GM21529 (cell line): ENCODE measurements at regions not wholly inside any gene's neighbourhood (a gene's known extent, or its start where the extent isn't known, plus 50 kb on each side); places are given as distances from the start of the nearest gene placed in this dataset.
"Not testable (repeated sequence)": the region's sequence is repeated elsewhere in the genome, so short reads cannot be mapped to it uniquely, and the experiment has no call there.

Experiments used
- ATAC-seq: cut with Tn5 transposase; IDR thresholded peaks from one replicate; pipeline ENCODE4 v1.9.1; 2021; ENCODE audit not compliant: unreplicated experiment

DNA sequence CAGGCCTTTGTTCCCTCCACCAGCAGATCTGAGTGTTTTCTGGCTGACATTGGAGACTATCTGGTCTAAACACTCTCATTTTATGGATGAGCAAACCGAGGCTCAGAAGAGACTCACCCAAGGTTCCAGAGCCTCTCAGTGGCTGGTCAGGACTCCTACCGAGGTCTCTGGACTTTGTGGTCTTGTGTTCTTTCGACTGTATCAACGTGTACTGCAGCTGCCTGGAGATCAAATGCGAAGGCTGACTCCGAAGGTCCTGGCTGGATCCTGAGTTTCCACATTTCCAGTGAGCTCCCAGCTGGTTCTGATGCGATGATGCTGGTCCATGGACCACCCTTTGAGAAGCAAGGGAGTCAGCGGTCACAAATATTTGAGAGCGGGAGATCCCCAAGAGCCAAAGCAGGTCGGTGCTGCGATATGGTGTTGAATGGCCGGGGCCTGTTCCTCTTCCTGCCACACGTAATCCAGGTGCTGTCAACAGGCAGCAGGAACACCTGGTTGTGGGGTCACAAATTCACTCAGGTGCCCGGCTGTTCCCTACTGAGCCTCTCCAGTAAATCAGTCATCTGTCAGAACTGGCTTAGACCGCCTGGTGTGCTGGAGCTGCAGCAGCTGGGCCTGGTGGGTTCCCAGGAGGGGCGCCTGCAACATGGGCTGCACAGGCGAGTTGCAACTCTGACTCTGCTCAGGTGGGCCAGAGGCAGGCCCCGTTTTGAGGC lies 94.8 kb upstream of the USP24 start:
- no peak for ATAC-seq

DNA sequence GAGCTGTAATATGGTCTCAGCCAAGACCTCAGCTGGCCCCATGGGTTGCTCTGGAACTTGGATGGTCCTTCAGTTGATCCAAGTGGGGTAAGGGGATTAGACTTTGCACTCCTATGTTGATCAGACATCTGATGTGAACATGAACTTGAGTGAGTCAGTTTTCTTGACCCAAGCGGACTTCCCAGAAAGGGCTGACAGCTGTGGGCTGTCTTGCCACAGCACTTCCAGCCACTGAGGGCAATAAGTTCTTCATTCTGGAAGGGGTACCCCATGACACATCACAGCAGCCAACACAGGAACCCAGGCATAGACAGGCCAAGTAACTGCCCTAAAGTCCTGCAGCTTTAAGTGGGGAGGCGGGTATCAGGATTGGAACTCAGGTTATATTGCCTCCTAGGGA lies 93.9 kb upstream of the USP24 start:
- no peak for ATAC-seq

DNA sequence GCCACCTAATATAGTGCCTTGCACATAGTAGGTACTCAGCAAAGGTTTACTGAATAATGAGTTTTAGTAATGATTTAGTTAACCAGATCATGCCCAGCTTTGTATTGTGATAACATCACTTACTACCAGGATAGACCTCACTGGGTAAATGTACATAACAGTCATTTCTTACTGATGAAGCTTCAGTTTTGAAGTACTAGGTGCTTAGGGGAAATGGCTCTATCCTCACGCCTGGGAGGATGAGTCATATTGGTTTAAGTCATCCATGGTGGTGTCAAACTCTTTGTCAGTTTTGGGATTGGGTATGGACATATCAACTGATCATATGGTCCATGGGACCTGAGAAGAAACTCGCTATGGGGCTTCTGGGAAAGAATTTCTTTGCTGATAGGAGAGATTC lies 90.6 kb upstream of the USP24 start:
- no peak for ATAC-seq

DNA sequence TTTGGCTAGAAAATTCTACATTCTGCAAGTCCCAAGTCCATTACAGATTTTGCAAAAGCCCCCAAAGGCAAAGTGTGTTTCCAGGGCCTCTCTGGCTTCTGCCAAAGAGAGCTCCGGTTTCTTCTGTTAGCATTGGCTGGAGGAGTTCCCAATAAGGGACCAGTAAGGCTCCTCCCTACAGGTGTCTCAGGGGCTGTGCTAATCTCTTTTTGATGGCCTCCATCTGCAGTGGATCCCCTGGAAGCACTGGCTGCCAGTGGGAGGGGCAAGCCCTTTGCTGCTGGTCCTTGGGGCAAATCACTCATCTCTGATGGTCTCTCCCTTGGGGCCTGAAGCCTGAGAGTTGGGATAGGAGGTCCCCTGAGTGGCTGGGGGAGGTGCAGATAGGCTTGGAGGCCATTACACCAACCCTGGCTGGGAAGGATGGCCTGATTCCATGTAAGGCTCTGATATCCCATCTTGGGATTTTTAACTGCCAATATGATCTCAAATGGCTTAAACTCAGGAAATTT lies 89.1 kb upstream of the USP24 start:
- ATAC-seq: no peak

DNA sequence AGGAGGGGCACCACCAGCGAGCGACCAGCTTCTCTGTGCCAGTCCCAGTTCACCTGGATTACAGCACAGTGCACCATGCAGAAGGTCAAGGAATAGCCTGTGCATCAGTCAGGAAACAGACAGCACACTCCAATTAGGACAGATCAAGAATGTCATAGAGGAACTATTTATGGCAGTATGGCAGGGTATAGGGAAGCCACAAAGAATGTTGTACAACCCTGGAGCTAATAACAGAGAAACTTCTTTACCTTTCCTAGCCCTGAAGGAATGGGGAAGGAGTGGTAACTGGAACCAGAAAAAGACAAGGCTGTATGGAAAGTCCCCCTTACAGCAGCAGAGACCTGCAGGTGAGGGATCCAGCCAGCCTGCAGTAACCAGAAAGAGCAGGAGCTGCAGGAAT lies 87.8 kb upstream of the USP24 start:
- ATAC-seq: no peak

DNA sequence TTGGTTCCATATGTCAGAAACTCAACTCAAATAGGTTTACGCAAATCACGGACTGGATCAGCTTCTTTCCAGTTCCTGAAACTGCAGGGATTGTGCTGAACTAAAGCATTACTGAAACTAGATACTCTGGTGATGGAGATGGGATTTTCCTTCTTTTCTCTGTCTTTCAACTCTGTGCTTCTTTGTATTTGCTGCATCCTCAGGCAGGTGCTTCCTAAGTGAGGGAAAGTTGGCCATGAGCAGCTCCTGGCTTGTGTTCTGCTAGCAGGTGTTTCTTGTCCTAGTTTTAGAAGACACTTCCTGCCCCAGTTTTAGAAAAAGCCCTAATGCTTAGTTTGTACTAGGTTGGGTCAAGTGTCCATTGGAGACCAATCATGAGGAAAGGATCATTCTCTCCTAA lies 86.7 kb upstream of the USP24 start:
- ATAC-seq: no peak

DNA sequence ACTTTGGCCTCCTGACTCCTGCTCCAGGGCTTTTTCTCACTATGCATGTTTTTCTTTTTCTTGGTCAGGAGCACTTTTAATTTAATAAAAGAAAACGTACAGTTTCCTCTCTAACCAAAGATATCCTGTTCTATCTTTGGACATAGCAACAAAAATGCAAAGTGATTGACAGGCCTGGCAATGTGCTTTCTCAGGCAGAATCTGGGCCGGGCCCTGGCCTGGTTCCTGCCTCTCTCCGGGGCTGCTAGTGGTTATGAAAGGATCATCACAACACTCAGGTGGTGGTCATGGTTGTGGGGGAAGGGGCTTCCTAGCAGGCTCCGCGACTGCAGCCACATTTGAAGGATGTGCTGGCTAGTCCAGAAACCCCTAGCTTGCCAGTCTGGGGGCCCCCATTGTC lies 85.8 kb upstream of the USP24 start:
- no peak for ATAC-seq

DNA sequence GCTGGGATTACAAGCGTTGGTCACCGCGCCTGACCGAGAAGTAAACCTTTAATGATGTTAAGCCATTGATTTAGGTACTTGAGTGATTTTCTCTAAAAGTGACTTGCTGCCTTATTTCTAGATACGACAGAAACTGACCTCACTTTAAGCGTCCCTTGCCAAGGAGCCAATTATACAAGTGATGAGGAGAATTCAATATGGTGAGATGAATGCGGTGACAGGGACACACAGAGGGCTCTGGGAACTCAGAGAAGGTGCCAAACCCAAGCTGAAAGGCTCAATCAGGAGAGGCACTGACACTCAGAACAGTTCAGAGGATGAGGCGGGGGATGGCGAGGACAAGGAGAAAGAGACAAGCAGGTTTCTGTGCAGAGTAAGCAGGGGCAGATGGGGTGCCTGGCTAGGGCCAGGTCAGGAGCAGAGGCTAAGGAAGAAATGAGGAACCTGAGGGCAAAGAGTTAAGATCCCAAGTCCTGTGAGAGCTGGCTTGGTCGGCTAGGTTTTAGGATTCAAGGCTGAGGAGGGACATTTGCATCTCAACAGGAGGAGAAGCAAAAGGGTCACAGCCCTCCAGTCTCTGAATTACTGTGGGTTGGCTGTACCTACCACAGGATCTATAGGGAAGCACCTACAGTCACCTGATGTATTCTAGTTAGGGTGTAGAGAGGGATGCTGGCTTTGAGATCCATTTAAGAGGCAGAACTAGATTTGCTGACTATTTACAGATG lies 83.2 kb upstream of the USP24 start:
- no peak for ATAC-seq

DNA sequence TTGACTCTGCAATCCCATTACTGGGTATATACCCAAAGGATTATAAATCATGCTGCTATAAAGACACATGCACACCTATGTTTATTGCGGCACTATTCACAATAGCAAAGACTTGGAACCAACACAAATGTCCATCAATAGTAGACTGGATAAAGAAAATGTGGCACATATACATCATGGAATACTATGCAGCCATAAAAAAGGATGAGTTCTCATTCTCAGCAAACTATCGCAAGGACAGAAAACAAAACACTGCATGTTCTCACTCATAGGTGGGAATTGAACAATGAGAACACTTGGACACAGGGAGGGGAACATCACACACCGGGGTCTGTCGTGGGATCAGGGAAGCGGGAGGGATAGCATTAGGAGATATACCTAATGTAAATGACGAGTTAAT lies 81.1 kb upstream of the USP24 start:
- not testable (repeated sequence) for ATAC-seq

DNA sequence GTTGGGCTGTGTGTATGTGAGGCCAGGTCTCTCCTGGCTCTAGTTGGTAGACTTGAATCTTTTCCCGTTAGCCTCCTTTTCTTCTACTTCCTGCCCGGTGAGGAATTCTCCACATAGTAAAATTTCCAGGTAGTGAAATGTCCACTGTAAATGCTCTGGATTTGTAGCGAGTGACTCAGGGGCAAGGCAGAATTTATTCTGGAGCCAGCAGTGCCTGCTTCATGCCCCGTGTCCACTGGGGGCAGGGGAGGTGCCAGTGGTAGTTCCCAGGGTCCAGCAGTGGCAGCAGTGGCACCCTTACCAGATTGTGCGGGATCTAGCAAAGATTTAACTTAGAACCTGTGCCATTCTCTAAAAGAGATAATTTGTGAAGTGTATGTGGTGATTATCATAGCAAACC lies 74.5 kb upstream of the USP24 start:
- ATAC-seq: no peak

DNA sequence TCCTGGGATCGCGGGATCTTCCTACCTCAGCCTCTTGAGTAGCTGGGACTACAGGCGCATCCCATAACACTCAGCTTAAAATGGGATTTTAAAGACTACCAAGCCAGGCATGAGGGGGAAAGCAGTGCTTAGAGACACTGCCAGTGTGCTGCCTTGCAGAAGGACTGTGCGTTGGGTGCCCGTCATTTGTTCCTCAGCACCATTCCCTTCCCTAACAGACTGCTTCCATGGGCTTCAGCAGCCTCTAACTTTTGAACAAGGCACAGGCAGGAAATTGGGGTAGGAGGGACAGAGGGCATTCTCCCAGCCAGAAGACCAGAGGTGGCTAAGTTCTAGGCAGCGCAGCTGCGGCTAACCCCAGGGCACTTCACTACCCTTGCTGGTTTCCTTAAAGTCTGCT lies 73.9 kb upstream of the USP24 start:
- no peak for ATAC-seq

DNA sequence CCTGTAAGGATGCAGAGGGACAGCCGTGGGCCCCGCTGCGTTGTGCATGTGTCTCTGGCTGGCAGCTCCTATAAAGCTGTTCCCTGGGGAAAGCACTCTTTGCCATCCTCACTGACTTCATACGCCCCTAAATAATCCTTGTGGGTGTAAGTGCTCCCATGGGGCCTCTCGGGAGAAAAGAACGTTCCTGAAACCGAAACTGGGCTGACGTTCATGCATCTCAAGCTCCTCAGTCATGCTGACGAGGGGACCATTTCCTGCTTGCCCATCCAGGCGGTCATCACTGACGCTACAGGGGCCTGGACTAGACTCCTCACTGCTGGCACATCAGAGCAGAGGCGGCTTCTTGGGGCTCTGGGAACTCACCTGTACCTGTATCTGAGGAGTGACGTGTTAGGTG lies 73.1 kb upstream of the USP24 start:
- peak; percentile 91 for ATAC-seq

DNA sequence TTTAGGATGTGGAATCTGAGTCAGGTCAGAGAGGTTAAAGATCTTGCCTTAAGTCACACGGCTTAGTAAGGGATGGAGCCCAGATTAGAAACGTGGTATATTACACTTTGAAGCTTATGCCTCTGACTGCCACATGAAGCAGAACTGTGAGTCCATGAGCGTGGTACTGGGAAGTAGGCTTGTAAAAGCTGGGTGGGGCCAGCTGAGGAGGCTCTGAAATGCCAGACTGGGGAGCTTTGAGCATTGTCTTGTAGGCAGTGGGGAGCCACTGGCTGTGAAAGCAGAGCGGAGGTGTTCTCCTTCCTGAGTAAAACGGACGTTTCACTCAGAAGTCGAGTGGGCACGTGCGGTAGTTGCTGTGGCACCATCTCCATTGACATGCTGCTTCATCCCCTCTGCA lies 72.6 kb upstream of the USP24 start:
- ATAC-seq: peak; percentile 47

DNA sequence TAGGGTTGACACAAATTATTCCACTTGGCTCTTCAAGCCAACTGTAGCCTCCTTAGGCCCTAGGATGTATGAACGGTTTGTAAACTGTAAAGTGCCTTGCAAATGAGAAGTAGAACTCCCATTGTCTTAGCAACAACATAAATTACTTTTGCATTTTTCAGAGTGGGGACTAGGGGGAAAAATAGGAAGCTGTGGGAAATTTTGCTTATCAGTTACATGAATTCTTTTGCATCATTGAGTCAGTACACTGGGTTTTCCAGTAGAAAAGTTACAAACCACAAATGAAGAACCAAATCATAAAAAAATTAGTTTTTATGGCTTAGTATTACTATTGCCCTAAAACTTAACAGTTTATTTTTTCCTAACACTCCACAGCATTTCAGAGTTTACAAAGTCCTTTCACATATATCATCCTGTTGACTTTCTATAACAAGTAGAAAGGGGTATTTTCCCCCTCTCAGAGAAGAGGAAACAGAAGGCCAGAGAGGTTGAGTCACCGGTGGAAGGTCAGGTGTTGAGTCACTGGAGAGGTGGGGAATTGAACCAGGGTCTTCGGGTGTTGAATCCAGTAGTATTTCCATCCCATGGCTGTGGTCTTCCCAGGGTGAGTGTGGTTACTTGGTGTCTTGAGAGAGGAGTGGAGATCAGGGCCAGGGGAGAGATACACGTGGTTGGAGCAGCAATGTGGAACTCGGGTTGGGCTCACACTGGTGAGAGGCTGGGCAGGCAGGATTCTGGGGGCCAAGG lies 71.9 kb upstream of the USP24 start:
- no peak for ATAC-seq

DNA sequence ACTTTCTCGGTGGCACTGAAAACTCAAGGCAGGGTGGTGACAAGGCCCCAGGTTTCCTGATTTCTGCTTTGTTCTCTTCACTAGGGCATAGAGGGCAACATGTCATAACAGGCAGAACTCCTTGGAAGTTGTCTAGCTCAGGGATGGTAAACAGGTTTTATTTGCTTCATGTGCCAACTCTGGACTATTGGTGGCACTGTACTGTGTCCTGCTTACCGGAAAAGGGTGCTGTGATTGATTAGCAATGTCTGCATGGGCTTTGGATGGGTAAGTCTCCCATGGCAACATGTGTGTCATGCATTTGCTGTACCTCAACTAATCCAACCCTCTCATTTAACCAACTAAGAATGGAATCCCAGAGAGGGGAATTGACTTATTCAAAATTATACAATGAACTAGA lies 70.7 kb upstream of the USP24 start:
- no peak for ATAC-seq

DNA sequence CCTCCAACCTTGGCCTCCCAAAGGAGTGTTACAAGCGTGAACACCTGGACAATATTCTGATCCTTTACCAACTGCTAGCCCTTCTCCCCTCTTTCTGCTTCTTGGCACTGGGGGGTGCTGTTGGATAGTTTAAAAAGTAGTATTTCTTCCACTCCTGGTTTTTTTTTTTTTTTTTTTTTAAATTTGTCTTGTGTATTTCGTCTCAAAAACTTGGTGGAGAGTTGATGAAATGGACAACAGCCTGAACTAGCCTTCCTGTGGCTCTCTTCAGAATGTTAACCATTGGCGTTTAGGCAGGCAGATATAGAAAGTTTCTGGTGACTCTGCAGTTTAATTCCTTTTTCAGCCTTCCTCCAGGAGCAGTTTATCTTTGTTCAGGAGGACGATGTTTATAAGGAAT lies 69.7 kb upstream of the USP24 start:
- ATAC-seq: no peak

DNA sequence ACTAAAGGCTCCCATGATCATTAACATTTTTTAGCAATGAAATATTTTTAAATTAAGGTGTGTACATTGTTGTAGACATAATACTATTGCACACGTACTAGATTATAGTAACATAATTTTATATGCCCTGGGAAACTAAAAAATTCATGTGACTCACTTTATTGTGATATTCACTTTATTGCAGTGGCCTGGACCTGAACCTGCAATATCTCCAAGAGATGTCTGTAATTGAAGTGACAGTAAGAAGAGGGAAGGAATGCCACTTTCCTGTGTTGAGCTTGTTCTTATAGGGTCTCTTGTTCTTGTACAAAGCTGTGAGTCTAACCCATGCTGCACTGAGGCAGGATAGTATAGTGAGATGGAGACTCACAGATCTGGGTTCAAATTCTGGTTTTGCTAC lies 66.9 kb upstream of the USP24 start:
- ATAC-seq: no peak

DNA sequence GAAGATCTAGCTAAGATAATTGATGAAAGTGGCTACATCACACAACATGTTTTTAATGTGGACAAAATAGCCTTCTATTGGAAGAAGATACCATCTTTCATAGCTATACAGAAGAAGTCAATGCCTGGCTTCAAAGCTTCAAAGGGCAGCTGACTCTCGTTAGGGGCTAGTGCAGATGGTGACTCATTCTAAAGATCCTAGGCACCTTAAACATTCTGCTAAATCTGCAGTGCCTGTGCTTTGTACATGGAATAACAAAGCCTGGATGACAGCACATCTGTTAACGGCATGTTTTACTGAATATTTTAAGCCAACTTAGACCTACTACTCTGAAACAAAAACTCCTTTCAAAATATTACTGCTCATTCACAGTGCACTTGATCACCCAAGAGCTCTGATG lies 65.6 kb upstream of the USP24 start:
- no peak for ATAC-seq

DNA sequence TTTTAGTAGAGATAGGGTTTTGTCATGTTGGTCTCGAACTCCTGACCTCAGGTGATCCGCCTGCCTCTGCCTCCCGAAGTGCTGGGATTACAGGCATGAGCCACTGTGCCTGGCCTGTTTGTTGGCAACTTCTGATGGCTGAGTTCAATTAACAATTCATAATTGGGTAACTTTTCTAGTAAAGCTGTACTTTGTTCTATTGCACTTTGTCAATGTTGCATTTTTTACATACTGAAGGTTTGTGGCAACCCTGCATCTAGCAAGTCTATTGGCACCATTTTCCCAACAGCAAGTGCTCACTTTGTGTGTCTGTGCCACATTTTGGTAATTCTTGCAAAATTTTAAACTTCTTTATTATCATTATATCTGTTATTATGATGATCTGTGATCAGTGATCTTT lies 64.5 kb upstream of the USP24 start:
- no peak for ATAC-seq

DNA sequence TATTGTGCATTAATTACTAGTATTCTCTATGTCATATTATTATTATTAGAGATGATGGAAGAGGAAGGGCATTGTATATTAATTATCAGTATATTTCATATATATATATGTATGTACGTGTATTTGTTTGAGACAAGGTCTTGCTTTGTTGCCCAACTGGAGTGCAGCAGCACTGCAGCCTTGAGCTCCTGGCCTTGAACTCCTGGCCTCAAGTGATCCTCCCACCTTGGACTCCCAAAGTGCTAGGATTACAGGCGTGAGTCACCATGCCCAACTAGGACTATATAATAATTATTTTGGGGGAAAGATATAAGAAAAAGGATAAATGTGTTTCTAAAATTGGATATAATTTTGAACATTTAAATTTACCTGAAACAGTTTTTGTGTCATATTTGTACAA lies 63.2 kb upstream of the USP24 start:
- no peak for ATAC-seq

DNA sequence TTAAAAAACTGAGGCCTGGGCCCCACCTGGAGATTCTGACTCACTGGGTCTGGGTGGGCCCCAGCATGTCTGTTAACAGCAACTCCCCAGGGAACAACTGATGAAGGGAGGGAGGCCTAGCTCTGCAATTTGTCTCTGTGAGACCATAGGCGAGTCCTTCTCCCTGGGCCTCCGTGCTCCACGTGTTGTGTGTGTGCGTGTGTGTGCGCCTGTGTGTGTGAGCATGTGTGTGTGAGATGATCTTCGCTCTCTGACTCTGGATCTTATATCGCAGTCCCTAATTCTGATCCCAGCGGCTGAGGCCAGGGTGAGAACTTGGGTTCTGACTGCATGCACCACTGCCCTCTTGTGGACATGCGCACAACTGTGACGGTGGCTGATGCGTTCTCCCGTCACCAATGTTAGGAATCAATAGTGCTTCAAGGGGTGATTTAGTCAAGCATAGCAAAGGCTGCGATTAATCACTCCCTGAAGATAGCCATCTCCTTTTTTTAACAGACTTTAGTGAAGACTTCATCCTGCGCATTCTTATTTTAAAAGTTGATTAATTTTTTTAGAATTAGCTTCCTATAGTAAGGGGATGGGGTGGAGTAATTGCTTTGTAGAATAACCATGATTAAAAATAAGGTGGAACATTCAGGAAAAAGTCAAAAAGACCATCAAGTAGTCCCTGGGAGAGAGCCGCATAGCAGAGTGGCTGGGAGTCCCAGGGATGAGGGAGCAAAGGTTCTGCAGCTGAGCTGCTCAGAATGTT lies 62.4 kb upstream of the USP24 start:
- peak; percentile 93 for ATAC-seq
